ENCODE measurements at regions not wholly inside any gene's neighbourhood (a gene's known extent, or its start where the extent isn't known, plus 50 kb on each side); places are given as distances from the start of the nearest gene placed in this dataset.

DNA sequence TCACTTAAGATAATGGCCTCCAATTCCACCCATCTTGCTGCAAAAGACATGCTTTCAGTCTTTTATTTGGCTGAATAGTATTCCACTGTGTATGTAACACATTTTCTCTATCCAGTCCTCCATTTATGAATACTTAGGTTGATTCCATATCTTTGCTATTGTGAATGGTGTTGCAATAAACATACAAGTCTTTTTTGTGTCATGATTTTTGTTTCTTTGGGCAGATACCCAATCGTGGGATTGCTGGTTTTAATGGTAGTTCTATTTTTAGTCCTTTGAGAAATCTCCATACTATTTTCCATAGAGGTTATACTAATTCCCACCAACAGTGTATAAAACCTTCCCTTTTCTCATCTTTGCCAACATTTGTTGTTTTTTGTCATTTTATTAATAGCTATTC is 180.9 kb downstream of the SMIM20 start:
- Histone ChIP-seq H3K27me3 (replicated peaks in 1 of 2; ENCODE audit: control insufficient read depth in 2 of 2, insufficient read depth in 2 of 2, low read length in 1 of 2) (no peaks in the 10 kb centered on the region), H2AFZ (ENCODE audit: control insufficient read depth, low read depth, low read length) (no peak overlapping the region), H3K9me3 (replicated peaks; ENCODE audit: control insufficient read depth, insufficient read depth, low read length) (peaks cover 12% of the 10 kb centered on the region), H4K20me1 (ENCODE audit: control insufficient read depth, insufficient read depth) (no peaks in the 10 kb centered on the region), H3K4me3 (no peak overlapping the region), H3K36me3 (ENCODE audit: control insufficient read depth in 2 of 2, insufficient read depth in 2 of 2, low read length in 1 of 2) (no peaks in the 10 kb centered on the region), H3K4me2 (ENCODE audit: control insufficient read depth, insufficient read depth) (no peak overlapping the region), H3K79me2 (ENCODE audit: control insufficient read depth, insufficient read depth, low read length) (no peaks in the 10 kb centered on the region), H3K4me1 (ENCODE audit: control insufficient read depth, insufficient read depth, low read length) (no peaks in the 10 kb centered on the region), H3K27ac (ENCODE audit: control insufficient read depth, insufficient read depth) (no peak overlapping the region), H3K9ac (ENCODE audit: control insufficient read depth, insufficient read depth, low read length) (no peak overlapping the region)
- intact Hi-C loops (cut with micrococcal nuclease; ENCODE audit: unreplicated experiment) (no loop called here), in situ Hi-C loops (cut with MboI) (no loop called here)
- DNase-seq (ENCODE audit: low read depth, low spot score) = no peak
- ATAC-seq = no peak
- FAIRE-seq = no peak
- ChIA-PET SMC1A (ENCODE audit: uncharacterized antibody, unreplicated experiment) (interaction anchor here (1.2 kb wide), 1 partner anchor 18 kb away, joined by 3 read pairs; no protein-coding TSS in a partner anchor), POLR2A (no interaction called here), CTCF (no interaction called here), RAD21 (ENCODE audit: unreplicated experiment) (no interaction called here)
- TF ChIP-seq EGR1 (IDR thresholded peaks at IDR 0.05; ENCODE audit: borderline replicate concordance in 1 of 2, low read depth in 2 of 2, low read length in 2 of 2) = no peak
- no peak for TF ChIP-seq RCOR1 (conservative IDR thresholded peaks at IDR 0.05; ENCODE audit: low read depth, low read length)
- no peak for TF ChIP-seq RELA (IDR thresholded peaks at IDR 0.05; ENCODE audit: borderline replicate concordance, partially characterized antibody)
- no peak for TF ChIP-seq NRF1 (conservative IDR thresholded peaks at IDR 0.05; ENCODE audit: low read depth, low read length)
- TF ChIP-seq FOXK2 (IDR thresholded peaks at IDR 0.05) = no peak
- TF ChIP-seq BRCA1 (IDR thresholded peaks at IDR 0.05; ENCODE audit: low read depth, low read length) = no peak
- no peak for TF ChIP-seq CUX1 (IDR thresholded peaks at IDR 0.05; ENCODE audit: insufficient replicate concordance, low read depth, low read length)
- TF ChIP-seq RB1 (IDR thresholded peaks at IDR 0.05; ENCODE audit: borderline replicate concordance) = no peak
- no peak for TF ChIP-seq ZZZ3 (IDR thresholded peaks at IDR 0.05; ENCODE audit: control insufficient read depth, insufficient read length, low read depth)
- no peak for TF ChIP-seq EZH2 (IDR thresholded peaks at IDR 0.05; ENCODE audit: borderline replicate concordance, control insufficient read depth, low read depth, low read length)
- TF ChIP-seq SREBF1 (IDR thresholded peaks at IDR 0.05; ENCODE audit: low read length) = no peak
- TF ChIP-seq NFXL1 (IDR thresholded peaks at IDR 0.05; ENCODE audit: borderline replicate concordance) = no peak
- TF ChIP-seq KAT2A (conservative IDR thresholded peaks at IDR 0.05; ENCODE audit: control insufficient read depth, low read depth, low read length) = no peak
- TF ChIP-seq CHD2 (IDR thresholded peaks at IDR 0.05; ENCODE audit: borderline replicate concordance, low read depth, low read length) = no peak
- TF ChIP-seq HDAC2 (IDR thresholded peaks at IDR 0.05) = no peak
- no peak for TF ChIP-seq PRDM15 (CRISPR knock-in tag; IDR thresholded peaks at IDR 0.05)
- no peak for TF ChIP-seq SPI1 (IDR thresholded peaks at IDR 0.05; ENCODE audit: borderline replicate concordance, insufficient read depth, low read depth, low read length)
- 4% methylated on average over 1 of the region's 1 CpG for WGBS (ENCODE audit: insufficient coverage, insufficient replicate concordance, low lambda C conversion rate, missing lambda C conversion rate)
- no TSS peak for BruUV-seq (replicated peaks)
